HG02840 (cell line): ENCODE measurements at regions not wholly inside any gene's neighbourhood (a gene's known extent, or its start where the extent isn't known, plus 50 kb on each side); places are given as distances from the start of the nearest gene placed in this dataset.
A peak's percentile ranks its signal among the peaks of the same experiment; 100 is the strongest.
"Not testable (repeated sequence)": the region's sequence is repeated elsewhere in the genome, so short reads cannot be mapped to it uniquely, and the experiment has no call there.

Source experiments
- ATAC-seq: cut with Tn5 transposase; IDR thresholded peaks from one replicate; pipeline ENCODE4 v1.9.1; 2021; ENCODE audit warnings: mild to moderate bottlenecking, moderate library complexity, moderate number of reproducible peaks; ENCODE audit not compliant: unreplicated experiment, low FRiP score

DNA sequence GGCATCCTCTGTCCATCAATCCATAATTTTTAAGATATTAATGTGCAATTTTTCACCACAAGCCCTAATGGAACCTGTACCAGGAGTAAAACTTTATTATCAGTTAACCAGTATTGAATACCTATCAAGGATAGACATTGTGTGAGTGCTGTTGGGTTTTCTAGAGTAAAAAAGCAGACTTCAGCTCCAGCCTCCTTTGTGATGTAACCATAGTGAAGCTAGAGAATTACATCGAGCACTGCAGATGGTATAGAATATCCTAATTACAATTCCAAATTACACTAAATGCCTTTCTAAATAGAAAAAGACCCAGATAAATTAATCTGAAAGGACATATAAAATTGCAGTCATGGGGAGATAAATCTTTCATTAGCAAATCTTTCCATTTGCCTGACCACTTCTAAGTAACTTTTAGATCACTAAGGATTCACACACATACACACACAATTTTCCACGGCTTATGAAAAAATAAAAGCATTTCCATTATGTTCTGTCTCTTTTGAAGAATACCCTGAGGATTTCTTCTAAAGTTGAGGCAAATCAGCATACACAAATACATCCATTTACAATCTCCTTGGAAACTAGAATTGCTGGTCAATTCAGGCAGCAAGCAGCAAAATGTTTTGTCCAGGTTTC, 117.1 kb upstream of the TANK start:
- no peak for ATAC-seq

GRCh38 chr2:161044095-161044865, 115.9 kb upstream of the TANK start:
- no peak for ATAC-seq

GRCh38 chr2:161044921-161045320, 115.3 kb upstream of the TANK start:
- no peak for ATAC-seq

- no peak for ATAC-seq
These were observed 114.5 kb upstream of the TANK start for GRCh38 chr2:161045726-161046125.

DNA sequence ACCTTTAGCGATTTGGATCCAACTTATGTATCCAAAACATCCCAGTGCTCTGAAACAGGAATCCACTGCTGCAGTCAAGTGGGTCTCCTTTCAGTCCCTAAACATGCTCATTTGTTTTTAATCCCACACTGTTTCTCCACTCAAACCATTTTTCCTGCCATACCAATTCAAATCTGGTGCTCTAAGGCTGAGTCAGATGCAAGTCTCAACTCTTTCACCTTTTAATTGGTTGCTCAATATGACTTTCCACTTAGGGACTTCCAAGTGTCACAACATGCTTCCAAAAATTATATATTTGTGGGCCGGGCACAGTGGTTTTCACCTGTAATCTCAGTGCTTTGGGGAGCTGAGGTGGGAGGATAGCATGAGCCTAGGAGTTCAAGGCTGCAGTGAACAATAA, 113.4 kb upstream of the TANK start:
- no peak for ATAC-seq

- ATAC-seq, result no peak
These were observed 111.9 kb upstream of the TANK start for GRCh38 chr2:161048317-161048716.

DNA sequence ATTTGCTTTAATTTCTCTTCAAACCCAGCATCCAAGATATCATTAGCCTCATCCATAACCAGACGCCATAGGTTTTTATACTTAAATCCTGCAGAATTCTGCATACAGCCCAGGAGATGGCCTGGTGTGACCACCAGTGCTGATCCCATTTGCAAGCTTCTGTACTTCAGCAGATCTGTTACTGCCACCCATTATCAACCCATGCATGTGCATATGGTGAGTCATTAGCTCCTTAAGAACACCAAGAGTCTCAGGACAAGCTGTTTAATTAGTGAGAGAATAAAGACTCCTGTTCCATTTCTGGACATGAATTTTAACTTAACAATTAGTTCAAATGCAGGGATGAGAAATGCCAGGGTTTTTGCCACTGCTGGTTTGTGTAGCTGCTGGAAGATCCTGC, 110.7 kb upstream of the TANK start:
- no peak for ATAC-seq

- no peak for ATAC-seq
These were observed 108.0 kb upstream of the TANK start for GRCh38 chr2:161052214-161052613.

- ATAC-seq, result no peak
These were observed 104.9 kb upstream of the TANK start for GRCh38 chr2:161055289-161055688.

GRCh38 chr2:161059388-161059787, 100.8 kb upstream of the TANK start:
- no peak for ATAC-seq

- no peak for ATAC-seq
These were observed 98.4 kb upstream of the TANK start for GRCh38 chr2:161061786-161062185.

DNA sequence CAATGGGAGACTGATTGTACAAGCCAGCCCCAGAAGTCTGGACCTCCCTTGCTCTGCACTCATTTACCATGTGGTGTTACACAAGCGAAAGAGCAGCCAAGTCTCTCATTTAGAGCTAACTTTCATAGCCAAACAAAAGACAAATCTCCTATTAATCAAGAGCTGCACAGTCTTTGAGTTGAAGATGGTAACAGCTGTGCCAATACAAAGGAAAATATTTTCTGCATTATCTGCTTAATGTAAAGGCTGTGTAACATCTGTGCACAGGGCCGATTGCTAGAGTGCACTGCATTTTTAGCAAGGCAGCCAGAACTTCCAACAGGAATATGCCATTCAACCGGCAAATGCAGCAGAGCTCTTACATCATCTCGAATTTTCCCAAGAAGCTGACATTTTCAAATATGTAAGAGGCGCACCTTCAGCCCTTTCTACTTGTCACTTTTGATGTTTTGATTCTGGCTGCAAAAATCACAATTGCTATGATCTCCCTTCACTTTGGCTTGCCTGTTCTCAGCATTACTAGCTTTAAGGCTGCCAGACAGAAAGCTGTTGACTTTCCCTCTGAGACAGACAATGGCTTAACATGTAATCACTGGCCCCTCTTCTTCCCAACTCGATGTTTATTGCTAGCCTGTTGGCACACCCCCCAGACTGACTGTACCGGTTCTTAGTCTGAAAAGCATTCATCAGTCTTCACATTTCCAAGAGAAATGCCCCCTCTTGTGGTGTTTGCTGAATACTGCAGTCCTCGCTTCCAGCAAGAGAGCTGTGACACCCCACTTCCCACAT, 96.9 kb upstream of the TANK start:
- peak; percentile 71 for ATAC-seq

- ATAC-seq, result peak; percentile 18
These were observed 96.3 kb upstream of the TANK start for GRCh38 chr2:161063946-161064306.

DNA sequence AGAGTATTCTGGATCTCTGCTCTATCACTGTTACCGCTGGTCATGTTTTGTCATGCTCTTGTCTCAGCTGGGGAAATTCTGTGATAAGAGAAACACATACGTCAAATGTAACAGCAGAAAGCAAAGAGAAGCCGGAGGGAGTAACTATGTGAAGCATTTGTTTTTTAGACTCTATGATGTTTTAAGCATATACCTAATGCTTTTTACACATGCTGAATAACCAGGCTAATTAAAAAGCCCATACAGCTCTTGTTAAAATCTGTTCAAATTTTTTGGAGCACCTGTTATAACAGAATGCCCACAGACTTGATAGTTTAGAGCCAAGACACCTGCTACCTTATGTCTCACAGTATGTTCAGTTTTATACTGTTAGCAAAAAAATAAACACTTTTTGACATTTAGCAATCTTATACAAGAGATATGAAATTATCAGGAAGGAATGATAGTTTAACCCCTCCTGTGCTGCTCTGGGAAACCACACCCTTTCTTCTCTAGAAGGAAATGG, 92.3 kb upstream of the TANK start:
- ATAC-seq, result no peak

- no peak for ATAC-seq
These were observed 91.6 kb upstream of the TANK start for GRCh38 chr2:161068670-161069069.

GRCh38 chr2:161070693-161071479, 89.3 kb upstream of the TANK start:
- ATAC-seq, result no peak

DNA sequence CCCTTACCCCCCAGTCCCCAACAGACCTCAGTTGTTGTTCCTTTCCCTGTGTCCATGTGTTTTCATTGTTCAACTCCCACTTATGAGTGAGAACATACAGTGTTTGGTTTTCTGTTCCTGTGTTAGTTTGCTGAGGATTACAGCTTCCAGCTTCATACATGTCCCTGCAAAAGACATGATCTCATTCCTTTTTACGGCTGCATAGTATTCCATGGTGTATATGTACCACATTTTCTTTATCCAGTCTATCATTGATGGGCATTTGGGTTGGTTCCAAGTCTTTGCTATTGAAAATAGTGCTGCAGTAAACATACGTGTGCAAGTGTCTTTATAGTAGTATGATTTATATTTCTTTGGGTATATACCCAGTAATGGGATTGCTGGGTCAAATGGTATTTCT, 87.8 kb upstream of the TANK start:
- not testable (repeated sequence) for ATAC-seq

GRCh38 chr2:161075701-161076100, 84.5 kb upstream of the TANK start:
- no peak for ATAC-seq

GRCh38 chr2:161076936-161077335, 83.3 kb upstream of the TANK start:
- no peak for ATAC-seq

GRCh38 chr2:161077367-161078210, 82.6 kb upstream of the TANK start:
- peak; percentile 91 for ATAC-seq
